Esophagus squamous epithelium (tissue), 4 donors: ENCODE measurements at regions not wholly inside any gene's neighbourhood (a gene's known extent, or its start where the extent isn't known, plus 50 kb on each side); places are given as distances from the start of the nearest gene placed in this dataset.

Experiments used
- POLR2A ChIP-seq, 4 donors: fragments of 450-650 bp; IDR thresholded peaks; one replicate each; pipeline ENCODE4 v1.6.1; 2017; ENCODE audit warnings: antibody characterized with exemption in 4 of 4, mild to moderate bottlenecking in 4 of 4, moderate library complexity in 3 of 4
- TF ChIP-seq, protein P1 (sequence below), 6 experiments: fragments of 450-650 bp in 4 of 6; fragments of 200-600 bp in 2 of 6; sonication (generic) in 2 of 6; IDR thresholded peaks; one replicate each; pipeline ENCODE4 v1.5.1; 2016 to 2019; ENCODE audit warnings: antibody characterized with exemption in 6 of 6, mild to moderate bottlenecking in 4 of 6, moderate library complexity in 4 of 6

DNA sequence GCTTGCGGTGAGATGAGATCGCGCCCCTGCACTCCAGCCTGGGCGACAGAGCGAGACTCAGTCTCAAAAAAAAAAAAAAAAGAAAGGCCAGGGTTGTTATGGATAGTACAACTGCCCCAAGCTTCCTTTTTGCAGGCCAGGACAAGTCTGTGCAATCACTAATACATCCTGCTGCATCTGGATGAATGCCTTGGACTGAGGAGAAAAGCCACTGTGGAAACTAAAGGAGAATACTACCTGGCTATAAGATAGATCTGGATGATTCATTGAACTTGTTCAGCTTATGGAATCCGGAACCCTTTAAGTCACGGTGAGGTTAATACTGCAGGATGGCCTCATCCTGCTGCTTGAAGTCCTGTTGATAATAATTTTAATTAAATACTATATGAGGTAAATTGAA is 278.2 kb downstream of the TFAP2A start:
- TF ChIP-seq, protein P1, sequence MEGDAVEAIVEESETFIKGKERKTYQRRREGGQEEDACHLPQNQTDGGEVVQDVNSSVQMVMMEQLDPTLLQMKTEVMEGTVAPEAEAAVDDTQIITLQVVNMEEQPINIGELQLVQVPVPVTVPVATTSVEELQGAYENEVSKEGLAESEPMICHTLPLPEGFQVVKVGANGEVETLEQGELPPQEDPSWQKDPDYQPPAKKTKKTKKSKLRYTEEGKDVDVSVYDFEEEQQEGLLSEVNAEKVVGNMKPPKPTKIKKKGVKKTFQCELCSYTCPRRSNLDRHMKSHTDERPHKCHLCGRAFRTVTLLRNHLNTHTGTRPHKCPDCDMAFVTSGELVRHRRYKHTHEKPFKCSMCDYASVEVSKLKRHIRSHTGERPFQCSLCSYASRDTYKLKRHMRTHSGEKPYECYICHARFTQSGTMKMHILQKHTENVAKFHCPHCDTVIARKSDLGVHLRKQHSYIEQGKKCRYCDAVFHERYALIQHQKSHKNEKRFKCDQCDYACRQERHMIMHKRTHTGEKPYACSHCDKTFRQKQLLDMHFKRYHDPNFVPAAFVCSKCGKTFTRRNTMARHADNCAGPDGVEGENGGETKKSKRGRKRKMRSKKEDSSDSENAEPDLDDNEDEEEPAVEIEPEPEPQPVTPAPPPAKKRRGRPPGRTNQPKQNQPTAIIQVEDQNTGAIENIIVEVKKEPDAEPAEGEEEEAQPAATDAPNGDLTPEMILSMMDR (IDR thresholded peaks at IDR 0.05): no peak
- no peak for TF ChIP-seq POLR2A (IDR thresholded peaks at IDR 0.05)
